ENCODE measurements at regions not wholly inside any gene's neighbourhood (a gene's known extent, or its start where the extent isn't known, plus 50 kb on each side); places are given as distances from the start of the nearest gene placed in this dataset.
"Not testable (repeated sequence)": the region's sequence is repeated elsewhere in the genome, so short reads cannot be mapped to it uniquely, and the experiment has no call there.

DNA sequence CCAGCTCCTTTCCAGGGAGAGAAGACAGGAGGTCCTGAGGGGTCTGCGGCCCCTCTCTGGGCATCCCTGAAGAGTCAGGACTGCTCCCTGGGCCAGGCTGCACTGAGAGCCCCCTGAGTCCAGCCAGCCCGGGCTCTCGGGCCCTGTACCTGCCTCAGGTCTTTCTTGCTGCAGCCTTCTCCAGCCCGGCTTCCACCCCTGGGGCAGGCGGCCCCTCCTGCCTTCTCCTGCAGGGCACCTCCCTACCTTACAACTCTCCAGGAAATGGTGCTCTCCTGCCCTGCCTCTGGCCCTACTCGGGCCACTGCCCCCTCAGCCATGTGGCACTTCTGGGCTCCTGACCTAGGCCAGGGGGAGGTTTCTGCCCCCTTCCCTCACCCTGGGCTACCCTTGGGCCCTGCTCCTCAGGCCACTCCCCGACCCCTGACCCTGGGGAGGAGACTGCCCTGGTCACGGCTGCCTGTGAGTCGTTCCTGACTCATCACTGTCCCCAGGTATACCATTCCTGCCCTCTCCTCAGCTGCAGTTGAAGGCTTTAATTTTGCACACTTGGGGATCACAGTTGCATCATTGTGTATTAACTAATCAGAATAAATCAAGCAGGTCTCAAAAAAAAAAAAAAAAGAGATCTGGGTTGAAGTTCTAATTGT, 251.1 kb downstream of the NXPE2 start:
- DNase-seq: no peak

DNA sequence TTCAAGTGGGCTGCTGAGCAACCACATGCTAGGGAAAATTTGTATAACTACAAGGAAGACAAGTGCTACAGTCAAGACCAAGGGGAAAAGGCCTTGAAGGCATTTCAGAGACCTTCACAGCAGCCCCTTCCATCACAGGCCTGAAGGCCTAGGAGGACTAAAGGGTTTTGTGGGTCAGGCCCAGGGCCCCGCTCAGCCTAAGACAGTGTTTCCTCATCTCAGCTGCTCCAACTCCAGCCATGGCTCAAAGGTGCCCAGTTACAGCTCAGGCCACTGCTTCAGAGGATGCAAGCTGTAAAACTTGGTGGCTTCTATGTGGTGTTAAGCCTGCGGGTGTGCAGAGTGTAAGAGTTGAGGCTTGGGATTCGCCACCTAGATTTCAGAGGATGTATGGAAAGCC, 260.5 kb downstream of the NXPE2 start:
- DNase-seq: no peak

DNA sequence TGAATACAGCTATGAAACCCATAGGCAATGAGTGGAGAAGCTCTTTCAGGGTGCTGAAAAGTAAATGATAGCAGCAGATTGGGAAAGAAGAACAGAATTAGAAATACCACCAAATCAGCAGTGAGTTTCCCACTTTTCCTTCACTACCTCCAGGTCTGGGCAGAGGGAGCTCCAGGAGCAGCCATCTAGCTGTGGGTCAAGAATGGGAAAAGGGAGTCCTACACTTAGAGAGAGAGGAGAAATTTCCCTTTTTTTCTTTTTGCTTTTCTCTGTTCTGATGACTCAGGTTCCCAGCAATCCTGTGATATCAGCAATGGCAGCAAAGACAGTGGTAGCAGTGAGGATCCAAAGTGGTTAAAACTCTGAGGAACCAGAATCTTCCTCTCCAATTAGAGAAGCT, 263.9 kb downstream of the NXPE2 start:
- DNase-seq: no peak

DNA sequence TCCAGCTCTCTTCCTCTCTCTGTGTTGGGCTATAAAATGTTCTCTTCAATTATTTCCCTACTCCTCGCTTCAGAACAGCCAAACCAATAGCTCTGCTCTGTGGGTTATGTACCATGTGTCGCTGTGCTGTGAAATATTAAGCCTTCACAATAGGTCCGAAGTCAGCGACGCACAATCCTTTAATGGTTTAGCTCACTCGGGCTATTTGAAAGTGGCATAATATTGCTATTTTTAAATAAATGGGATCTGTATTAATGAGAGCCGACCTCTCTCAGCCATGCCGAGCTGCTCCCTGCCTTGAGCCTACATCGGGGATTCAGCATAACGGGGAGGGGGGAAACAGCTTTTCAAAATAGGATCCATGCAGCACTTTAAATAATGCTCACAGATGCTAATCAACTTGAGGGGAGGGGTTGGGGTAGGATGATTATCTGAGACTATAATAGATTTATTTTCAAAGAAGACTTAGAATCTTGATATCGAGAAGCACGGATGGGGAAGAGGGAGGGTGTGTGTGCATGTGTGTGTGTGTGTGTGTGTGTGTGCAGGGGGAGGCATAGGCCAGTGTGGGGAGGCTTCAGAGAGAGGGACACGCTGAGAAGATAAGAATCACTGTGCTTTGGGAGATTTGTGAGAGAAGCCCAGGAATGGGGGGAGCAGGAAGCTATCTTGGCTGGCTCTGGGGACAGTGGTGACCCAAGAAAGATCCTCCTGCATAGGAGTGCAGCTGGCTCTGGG, 271.5 kb downstream of the NXPE2 start:
- no peak for DNase-seq

GRCh38 chr11:114953039-114953438, 274.7 kb downstream of the NXPE2 start:
- no peak for DNase-seq

DNA sequence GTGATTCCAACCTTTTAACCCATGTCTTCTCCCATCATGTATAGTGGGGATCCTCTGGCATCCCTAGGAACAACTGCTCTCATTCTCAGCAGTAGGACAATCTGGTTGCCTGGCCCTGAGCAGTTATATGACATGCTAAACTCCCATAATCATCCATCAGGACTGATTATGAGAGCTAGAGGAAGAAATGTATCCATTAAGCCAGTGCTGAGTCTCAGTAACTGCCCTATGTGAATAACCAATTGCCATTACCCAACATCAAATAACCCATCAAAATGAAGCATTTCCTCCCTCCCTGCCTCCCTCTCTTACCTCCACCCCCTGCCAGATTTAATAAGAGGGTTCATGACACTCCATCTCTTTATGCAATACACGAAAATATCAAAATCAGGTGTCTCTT, 277.6 kb downstream of the NXPE2 start:
- no peak for DNase-seq

DNA sequence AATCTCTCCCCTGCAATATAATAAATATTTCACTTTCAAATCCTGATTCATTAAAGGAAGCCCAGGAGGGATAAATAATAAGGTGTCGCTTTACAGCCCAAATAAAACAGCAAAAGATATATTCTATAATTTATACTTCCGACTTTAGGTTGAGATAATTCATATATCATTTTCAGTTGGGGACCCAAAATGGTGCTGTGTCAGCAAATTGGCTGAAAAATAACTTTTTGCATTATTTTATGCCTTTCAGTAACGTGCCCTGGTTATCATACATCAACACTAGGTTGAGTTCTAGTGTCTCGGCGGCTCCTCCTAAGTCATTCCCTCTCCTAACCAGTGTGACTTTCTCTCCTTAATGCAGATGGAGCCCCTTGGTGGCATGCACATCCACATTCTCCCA, 278.2 kb downstream of the NXPE2 start:
- no peak for DNase-seq

GRCh38 chr11:114959953-114960505, 281.7 kb downstream of the NXPE2 start:
- DNase-seq: no peak

- DNase-seq: not testable (repeated sequence)
These were observed 282.5 kb downstream of the NXPE2 start for GRCh38 chr11:114960819-114961218.

GRCh38 chr11:114964676-114965214, 286.4 kb downstream of the NXPE2 start:
- DNase-seq: no peak

GRCh38 chr11:114970927-114971645, 292.8 kb downstream of the NXPE2 start:
- DNase-seq: no peak

DNA sequence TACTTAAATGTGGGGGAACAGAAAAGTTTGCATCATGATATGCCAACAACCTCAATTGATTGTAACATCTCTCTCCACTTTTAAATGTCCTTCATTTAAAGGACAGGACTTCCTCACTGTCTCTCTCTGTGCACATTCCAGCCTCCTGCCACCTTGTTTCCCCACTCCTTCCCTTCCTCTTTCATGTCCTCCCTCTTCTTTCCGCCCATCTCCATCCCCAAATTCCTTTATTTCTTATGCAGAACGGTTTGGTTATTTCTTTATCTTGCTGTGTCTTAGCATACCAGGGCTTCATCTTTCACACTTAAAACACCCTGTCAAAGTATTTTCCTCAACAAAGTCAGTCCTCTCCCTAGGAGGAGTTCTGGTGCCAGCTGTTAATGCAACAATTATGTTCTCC, 293.8 kb downstream of the NXPE2 start:
- DNase-seq: no peak

- DNase-seq: peak in 3 of 56 donors; percentile 2 to 26 (median 25)
These were observed 299.3 kb downstream of the NXPE2 start for GRCh38 chr11:114977651-114978050.

- no peak for DNase-seq
These were observed 303.8 kb downstream of the NXPE2 start for GRCh38 chr11:114982141-114982540.

- DNase-seq: no peak
These were observed 306.4 kb downstream of the NXPE2 start for GRCh38 chr11:114984611-114985163.

GRCh38 chr11:114986365-114986764, 308.0 kb downstream of the NXPE2 start:
- DNase-seq: no peak

- DNase-seq: peak in 1 of 56 donors; percentile 2
These were observed 308.9 kb downstream of the NXPE2 start for GRCh38 chr11:114987186-114987760.

DNA sequence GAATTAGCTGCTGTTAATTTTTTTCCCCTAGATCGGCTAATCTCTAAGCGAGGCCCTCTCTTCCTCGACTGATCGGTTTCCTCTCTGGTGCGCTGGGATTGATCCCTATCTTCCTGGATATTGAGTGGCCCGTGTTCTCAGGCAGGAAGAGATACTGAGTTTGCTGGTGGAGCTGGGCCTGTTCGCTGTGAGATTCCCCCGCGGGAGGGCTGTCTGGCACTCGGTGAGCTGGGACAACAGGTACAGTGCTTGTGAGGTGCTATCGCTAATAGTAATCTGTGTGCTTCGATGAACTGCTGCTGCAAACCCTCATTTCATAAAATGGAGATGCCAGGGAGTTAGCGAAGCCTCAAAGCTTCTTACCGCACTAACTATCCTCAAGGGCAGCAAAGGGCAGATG, 310.3 kb downstream of the NXPE2 start:
- no peak for DNase-seq

DNA sequence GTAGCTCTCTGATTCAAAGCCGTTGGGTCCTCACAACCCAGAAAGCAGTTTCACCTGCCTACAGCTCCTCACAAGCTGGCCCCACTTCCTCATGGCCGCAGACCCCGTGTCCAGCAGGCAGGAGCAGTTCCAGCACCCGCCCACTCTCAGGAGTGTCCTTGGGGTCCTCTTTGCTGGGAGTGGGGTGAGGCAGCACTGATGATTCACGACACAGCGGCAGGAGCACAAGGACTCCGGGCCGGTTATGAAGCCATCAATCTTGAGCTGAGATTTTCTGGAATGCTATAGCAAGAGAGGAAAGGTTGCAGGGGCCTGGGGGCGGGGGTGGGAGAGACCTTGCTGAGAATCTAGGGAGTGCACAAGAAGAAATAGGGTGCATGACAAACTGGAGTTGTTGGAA, 311.2 kb downstream of the NXPE2 start:
- no peak for DNase-seq

GRCh38 chr11:115005663-115006062, 327.3 kb downstream of the NXPE2 start:
- DNase-seq: no peak

DNA sequence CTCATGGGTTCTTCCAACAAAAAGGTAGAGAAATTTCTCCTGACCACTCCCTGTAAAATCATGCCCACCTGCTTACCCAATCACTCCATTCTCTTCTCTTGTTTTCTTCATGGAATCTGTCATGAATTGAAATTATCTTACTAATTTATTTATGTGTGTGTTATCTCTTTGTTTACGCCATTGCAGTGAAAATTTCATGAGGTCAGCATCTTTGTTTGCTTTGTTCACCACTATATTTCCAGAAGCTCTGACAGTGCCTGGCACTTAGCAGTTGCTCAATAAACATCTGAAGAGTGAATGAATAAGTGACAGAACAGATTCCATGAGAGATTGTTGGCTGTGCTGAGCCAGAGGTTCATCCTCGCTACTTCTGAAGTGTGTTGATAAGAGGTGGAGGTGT, 329.5 kb downstream of the NXPE2 start:
- DNase-seq: no peak
